IMR-90 (cell line): ENCODE measurements at regions not wholly inside any gene's neighbourhood (a gene's known extent, or its start where the extent isn't known, plus 50 kb on each side); places are given as distances from the start of the nearest gene placed in this dataset.
A peak's percentile ranks its signal among the peaks of the same experiment; 100 is the strongest.
"Not testable (repeated sequence)": the region's sequence is repeated elsewhere in the genome, so short reads cannot be mapped to it uniquely, and the experiment has no call there.

Experiments used
- ATAC-seq: fragments of 200-7000 bp; cut with Tn5 transposase; 2 replicates; pipeline ENCODE4 v1.9.1; 2020; ENCODE audit warnings: low read depth, mild to moderate bottlenecking, moderate library complexity
- BruUV-seq: library from RNA; stranded (reverse); fragments of 400-500 nt; replicated peaks from 2 replicates; lab custom pipeline; 2021; lab: Mats Ljungman, UMichigan
- CTCF ChIA-PET: fragments of 300-600 bp; formaldehyde crosslinking; extraction: SDS; loops from one replicate; lab custom pipeline; 2021; ENCODE audit warnings: antibody characterized with exemption; lab: Yijun Ruan, JAX
- POLR2A ChIA-PET: fragments of 300-600 bp; sonication (Branson Sonifier 250); formaldehyde crosslinking; loops from one replicate; lab custom pipeline; 2022; ENCODE audit warnings: antibody characterized with exemption; ENCODE audit not compliant: unreplicated experiment; lab: Charles Lee
- DNase-seq: peaks from one replicate; pipeline ENCODE4 v3.0.0; 2013
- H2AFZ ChIP-seq: replicated peaks from 2 replicates; pipeline ENCODE3; 2013; ENCODE audit warnings: low read length, mild to moderate bottlenecking; ENCODE audit not compliant: poor library complexity
- H2AK5ac ChIP-seq: 2 replicates; pipeline ENCODE4 v1.6.1; 2013; ENCODE audit warnings: low read depth, low read length, inconsistent platforms
- H2AK9ac ChIP-seq: replicated peaks from 2 replicates; pipeline ENCODE3; 2013; ENCODE audit warnings: mild to moderate bottlenecking, low read depth, low read length, moderate library complexity; ENCODE audit not compliant: poor library complexity
- H2BK120ac ChIP-seq: 2 replicates; pipeline ENCODE4 v1.6.1; 2013; ENCODE audit warnings: low read depth, low read length, inconsistent platforms
- H2BK15ac ChIP-seq: 3 replicates; pipeline ENCODE4 v1.6.1; 2013; ENCODE audit warnings: low read depth, low read length, inconsistent platforms
- H2BK20ac ChIP-seq: 2 replicates; pipeline ENCODE4 v1.6.1; 2013; ENCODE audit warnings: low read depth, mild to moderate bottlenecking, inconsistent platforms, low read length, moderate library complexity
- H2BK5ac ChIP-seq: 2 replicates; pipeline ENCODE4 v1.6.1; 2013; ENCODE audit warnings: mild to moderate bottlenecking, low read depth, low read length, inconsistent platforms; ENCODE audit not compliant: poor library complexity, severe bottlenecking
- H3K14ac ChIP-seq: replicated peaks from 2 replicates; pipeline ENCODE4 v1.6.1; 2013; ENCODE audit warnings: low read depth, low read length, inconsistent platforms
- H3K18ac ChIP-seq: 2 replicates; pipeline ENCODE4 v1.6.1; 2013; ENCODE audit warnings: low read depth, low read length, control low read depth
- H3K23ac ChIP-seq: 2 replicates; pipeline ENCODE4 v1.6.1; 2013; ENCODE audit warnings: low read depth, low read length, inconsistent platforms
- H3K27ac ChIP-seq: 2 replicates; pipeline ENCODE4 v1.5.1; 2013; ENCODE audit warnings: mild to moderate bottlenecking, control low read depth, low read length; ENCODE audit not compliant: insufficient read depth
- H3K27me3 ChIP-seq: 2 replicates; pipeline ENCODE4 v1.6.1; 2013; ENCODE audit warnings: low read length; ENCODE audit not compliant: control insufficient read depth, insufficient read depth
- H3K36me3 ChIP-seq: 2 replicates; pipeline ENCODE4 v1.6.1; 2013; ENCODE audit warnings: low read length, mixed read lengths; ENCODE audit not compliant: control insufficient read depth, insufficient read depth
- H3K4ac ChIP-seq: 2 replicates; pipeline ENCODE4 v1.6.1; 2013; ENCODE audit warnings: low read depth, low read length, inconsistent platforms
- H3K4me1 ChIP-seq: 2 replicates; pipeline ENCODE4 v1.6.1; 2013; ENCODE audit warnings: low read length, mixed read lengths; ENCODE audit not compliant: control insufficient read depth, insufficient read depth
- H3K4me2 ChIP-seq: 2 replicates; pipeline ENCODE4 v1.6.1; 2013; ENCODE audit warnings: low read depth, mild to moderate bottlenecking, control low read depth, low read length, moderate library complexity
- H3K4me3 ChIP-seq: 2 replicates; pipeline ENCODE4 v1.5.1; 2013; ENCODE audit warnings: low read depth, mild to moderate bottlenecking, control low read depth, low read length, moderate library complexity; ENCODE audit not compliant: insufficient read depth
- H3K56ac ChIP-seq: 2 replicates; pipeline ENCODE4 v1.6.1; 2013; ENCODE audit warnings: low read length, inconsistent platforms; ENCODE audit not compliant: insufficient read depth; ENCODE audit errors: extremely low read depth
- H3K79me1 ChIP-seq, 2 experiments: 2 replicates each; pipeline ENCODE4 v1.6.1; 2013; ENCODE audit warnings: low read length in 2 of 2, inconsistent platforms in 1 of 2, low read depth in 1 of 2
- H3K9ac ChIP-seq: 2 replicates; pipeline ENCODE4 v1.6.1; 2013; ENCODE audit warnings: low read depth, low read length, control low read depth
- H3K9me1 ChIP-seq: 2 replicates; pipeline ENCODE4 v1.6.1; 2013; ENCODE audit warnings: low read length, inconsistent platforms; ENCODE audit not compliant: insufficient read depth
- H3K9me3 ChIP-seq: 2 replicates; pipeline ENCODE4 v1.6.1; 2013; ENCODE audit warnings: low read length; ENCODE audit not compliant: control insufficient read depth, insufficient read depth
- H4K20me1 ChIP-seq: 2 replicates; pipeline ENCODE4 v1.6.1; 2013; ENCODE audit warnings: low read length, inconsistent platforms; ENCODE audit not compliant: insufficient read depth
- H4K5ac ChIP-seq: 2 replicates; pipeline ENCODE4 v1.6.1; 2013; ENCODE audit warnings: mild to moderate bottlenecking, low read depth, low read length, control low read depth
- H4K8ac ChIP-seq, 2 experiments: 2 replicates each; pipeline ENCODE4 v1.6.1; 2013; ENCODE audit warnings: low read depth in 2 of 2, low read length in 2 of 2, control low read depth in 1 of 2, inconsistent platforms in 1 of 2
- H4K91ac ChIP-seq: 2 replicates; pipeline ENCODE4 v1.6.1; 2013; ENCODE audit warnings: low read depth, low read length, inconsistent platforms; ENCODE audit not compliant: insufficient read depth
- CEBPB ChIP-seq: IDR thresholded peaks from 2 replicates; pipeline ENCODE4 v1.6.1; 2012; ENCODE audit warnings: low read depth, low read length, improper control_type of control experiment
- CHD1 ChIP-seq: IDR thresholded peaks from 2 replicates; pipeline ENCODE4 v1.6.1; 2012; ENCODE audit warnings: low read depth, low read length, improper control_type of control experiment
- FOS ChIP-seq: fragments of 150-350 bp; IDR thresholded peaks from 2 replicates; pipeline ENCODE4 v1.6.1; 2016; ENCODE audit warnings: low read depth, low read length
- MAFK ChIP-seq: IDR thresholded peaks from 2 replicates; pipeline ENCODE4 v1.6.1; 2012; ENCODE audit warnings: low read depth, low read length, improper control_type of control experiment
- MAZ ChIP-seq: IDR thresholded peaks from 2 replicates; pipeline ENCODE4 v1.6.1; 2012; ENCODE audit warnings: low read depth, mild to moderate bottlenecking, low read length, improper control_type of control experiment, moderate library complexity, borderline replicate concordance
- NFE2L2 ChIP-seq: fragments of 150-350 bp; IDR thresholded peaks from 2 replicates; pipeline ENCODE4 v1.6.1; 2016; ENCODE audit warnings: low read depth, mild to moderate bottlenecking, low read length
- POLR2A ChIP-seq: IDR thresholded peaks from 2 replicates; pipeline ENCODE4 v1.6.1; 2012; ENCODE audit warnings: mild to moderate bottlenecking, low read depth, low read length
- RCOR1 ChIP-seq: IDR thresholded peaks from 2 replicates; pipeline ENCODE4 v1.6.1; 2012; ENCODE audit warnings: mild to moderate bottlenecking, low read length, improper control_type of control experiment; ENCODE audit not compliant: insufficient replicate concordance
- SMC3 ChIP-seq: fragments of 150-350 bp; IDR thresholded peaks from 2 replicates; pipeline ENCODE4 v1.6.1; 2016; ENCODE audit warnings: low read depth, mild to moderate bottlenecking, antibody characterized with exemption, low read length, moderate library complexity
- WGBS, 2 experiments: methylation state at CpG; one replicate each; pipeline versions ENCODE4 v1.1.5 to v1.1.7; 2013; ENCODE audit warnings: missing lambda C conversion rate in 2 of 2; ENCODE audit not compliant: insufficient read length in 1 of 2; ENCODE audit errors: extremely low coverage in 2 of 2; 5-methylcytosine and 5-hydroxymethylcytosine counted together
- dilution Hi-C: fragments of 300-500 bp; cut with HindIII; formaldehyde crosslinking; loops from one replicate; pipeline ENCODE4 v1.14.3; 2018; ENCODE audit warnings: low sequenced_read_pairs; ENCODE audit not compliant: unreplicated experiment
- in situ Hi-C: fragments of 300-500 bp; cut with MboI; formaldehyde crosslinking; loops from 3 replicates; pipeline ENCODE4 v1.14.3; 2019; ENCODE audit warnings: low sequenced_read_pairs, inconsistent platforms, mixed read lengths
- intact Hi-C: fragments of 100-400 bp; cut with micrococcal nuclease; formaldehyde crosslinking; loops from 2 replicates; pipeline ENCODE4 v1.10.0; 2022

- no peak overlapping the region for H2BK20ac ChIP-seq
- no peaks in the 10 kb centered on the region for H3K27me3 ChIP-seq
- H2AK5ac ChIP-seq, result no peak overlapping the region
- no peak overlapping the region for H3K4ac ChIP-seq
- H3K56ac ChIP-seq, result no peak overlapping the region
- no peak overlapping the region for H2BK5ac ChIP-seq
- in situ Hi-C loops (no loop called here), intact Hi-C loops (no loop called here), dilution Hi-C loops (no loop called here)
- POLR2A ChIA-PET, result no interaction called here
- no peak overlapping the region for H4K5ac ChIP-seq
- no peak overlapping the region for H2AK9ac ChIP-seq
- no peak for TF ChIP-seq SMC3
- TF ChIP-seq MAZ, result no peak
- TF ChIP-seq CEBPB, result no peak
- no peak for TF ChIP-seq MAFK
- TF ChIP-seq NFE2L2, result no peak
- TF ChIP-seq FOS, result no peak
- no peak for TF ChIP-seq POLR2A
- no peak for TF ChIP-seq RCOR1
- TF ChIP-seq CHD1, result no peak
- no peak overlapping the region for H2AFZ ChIP-seq
- no peak overlapping the region for H3K27ac ChIP-seq
- H3K18ac ChIP-seq, result no peak overlapping the region
- H3K9me3 ChIP-seq, result no peaks in the 10 kb centered on the region
- H4K20me1 ChIP-seq, result no peaks in the 10 kb centered on the region
- no peak overlapping the region for H3K9ac ChIP-seq
- H3K14ac ChIP-seq, result no peak overlapping the region
- no peak overlapping the region for H3K4me3 ChIP-seq
- H3K79me1 ChIP-seq, result no peaks in the 10 kb centered on the region
- peaks cover 3% of the 10 kb centered on the region; the same call in 1 of the 2 replicates for H3K9me1 ChIP-seq
- H2BK120ac ChIP-seq, result no peak overlapping the region
- peak overlapping the region; percentile 45; the same call in 1 of the 3 replicates for H2BK15ac ChIP-seq
- H3K4me2 ChIP-seq, result no peak overlapping the region
- H4K91ac ChIP-seq, result no peak overlapping the region
- H4K8ac ChIP-seq, result no peak overlapping the region
- DNase-seq (no peak), ATAC-seq (no peak)
- no peaks in the 10 kb centered on the region for H3K36me3 ChIP-seq
- H3K4me1 ChIP-seq, result no peaks in the 10 kb centered on the region
- no peak overlapping the region for H3K23ac ChIP-seq
- no TSS peak for BruUV-seq
- no CpG with 5 or more reads among the region's 5 CpGs for whole genome bisulfite sequencing, 2 experiments
- CTCF ChIA-PET, result interaction anchor here (1.3 kb wide), 1 partner anchor 13 kb away, joined by 3 read pairs; no protein-coding TSS in a partner anchor
Measured at GRCh38 chr12:46970636-46971035, 108.8 kb upstream of the PCED1B start.

DNA sequence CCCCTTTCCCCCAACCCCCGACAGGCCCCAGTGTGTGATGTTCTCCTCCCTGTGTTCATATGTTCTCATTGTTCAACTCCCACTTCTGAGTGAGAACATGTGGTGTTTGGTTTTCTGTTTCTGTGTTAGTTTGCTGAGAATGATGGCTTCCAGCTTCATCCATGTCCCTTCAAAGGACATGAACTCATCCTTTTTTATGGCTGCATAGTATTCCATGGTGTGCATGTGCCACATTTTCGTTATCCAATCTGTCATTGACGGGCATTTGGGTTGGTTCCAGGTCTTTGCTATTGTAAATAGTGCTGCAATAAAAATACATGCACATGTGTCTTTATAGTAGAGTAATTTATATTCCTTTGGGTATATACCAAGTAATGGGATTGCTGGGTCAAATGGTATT lies 105.5 kb upstream of the PCED1B start:
- POLR2A ChIA-PET, H3K27ac ChIP-seq, H2BK15ac ChIP-seq, H2BK120ac ChIP-seq, intact Hi-C loops, H3K4ac ChIP-seq, H4K8ac ChIP-seq, H2AFZ ChIP-seq, CTCF ChIA-PET, ATAC-seq, in situ Hi-C loops, H3K27me3 ChIP-seq, H3K23ac ChIP-seq, H3K4me3 ChIP-seq, H4K5ac ChIP-seq, H3K9me3 ChIP-seq, H3K79me1 ChIP-seq, DNase-seq, dilution Hi-C loops, H3K36me3 ChIP-seq, H3K9me1 ChIP-seq, H3K18ac ChIP-seq, H4K20me1 ChIP-seq, H2BK5ac ChIP-seq, BruUV-seq, H3K4me1 ChIP-seq, H2AK5ac ChIP-seq, H3K9ac ChIP-seq, H3K4me2 ChIP-seq, H3K14ac ChIP-seq, H3K56ac ChIP-seq, H4K91ac ChIP-seq, H2BK20ac ChIP-seq, H2AK9ac ChIP-seq: not testable (repeated sequence)
- WGBS, 2 experiments, result no CpG with 5 or more reads among the region's 3 CpGs
